ENCODE measurements at regions not wholly inside any gene's neighbourhood (a gene's known extent, or its start where the extent isn't known, plus 50 kb on each side); places are given as distances from the start of the nearest gene placed in this dataset.
"Not testable (repeated sequence)": the region's sequence is repeated elsewhere in the genome, so short reads cannot be mapped to it uniquely, and the experiment has no call there.

- no peak for DNase-seq
Measured at GRCh38 chr11:37370817-37371216, 772.8 kb upstream of the RAG2 start.

DNA sequence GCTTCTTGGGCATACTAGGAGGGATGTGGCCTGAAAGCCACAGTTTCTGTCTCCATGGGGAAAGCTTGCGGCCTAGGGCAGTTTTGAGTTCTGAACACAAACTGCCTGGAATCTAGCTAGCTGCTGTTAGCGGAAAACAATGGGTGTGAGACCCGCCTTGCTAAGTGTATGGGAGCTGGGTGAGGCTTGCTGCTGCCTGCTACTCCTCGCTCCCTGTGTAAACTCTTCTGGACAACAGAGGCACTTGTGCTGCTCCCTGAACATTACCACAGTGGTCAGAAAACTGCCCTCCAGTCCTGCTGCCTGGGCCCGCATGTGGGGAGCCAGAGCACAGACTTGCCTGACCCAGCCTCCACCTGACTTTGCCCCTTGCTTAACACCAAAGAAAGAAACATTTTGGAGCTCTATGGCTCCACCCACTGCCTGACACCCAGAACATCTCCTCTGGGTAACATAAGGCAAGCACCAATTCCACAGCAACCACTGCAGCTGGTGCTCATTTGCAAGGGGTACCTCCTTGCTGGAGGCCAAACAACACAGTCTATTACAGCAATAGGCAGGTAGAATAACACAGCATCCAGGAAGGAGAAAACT is 766.3 kb upstream of the RAG2 start:
- DNase-seq, result no peak

DNA sequence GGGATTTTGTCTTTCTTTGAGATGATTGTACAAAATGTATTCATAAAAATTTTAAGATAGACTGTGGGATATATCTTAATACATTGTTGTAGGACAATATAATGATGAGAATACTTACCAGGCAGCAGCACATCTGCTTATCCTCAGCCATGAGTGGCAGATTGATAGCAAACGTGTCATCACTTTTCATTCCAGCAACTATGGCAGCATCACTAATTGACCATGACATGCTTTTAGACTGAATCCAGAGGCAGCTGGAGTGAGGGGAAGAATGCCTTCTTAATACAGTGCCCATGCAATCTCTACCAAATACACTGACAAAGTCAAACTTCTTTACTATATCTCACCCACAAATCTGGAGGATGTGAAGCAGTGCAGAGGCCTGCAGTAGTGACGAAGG is 755.2 kb upstream of the RAG2 start:
- no peak for DNase-seq

DNA sequence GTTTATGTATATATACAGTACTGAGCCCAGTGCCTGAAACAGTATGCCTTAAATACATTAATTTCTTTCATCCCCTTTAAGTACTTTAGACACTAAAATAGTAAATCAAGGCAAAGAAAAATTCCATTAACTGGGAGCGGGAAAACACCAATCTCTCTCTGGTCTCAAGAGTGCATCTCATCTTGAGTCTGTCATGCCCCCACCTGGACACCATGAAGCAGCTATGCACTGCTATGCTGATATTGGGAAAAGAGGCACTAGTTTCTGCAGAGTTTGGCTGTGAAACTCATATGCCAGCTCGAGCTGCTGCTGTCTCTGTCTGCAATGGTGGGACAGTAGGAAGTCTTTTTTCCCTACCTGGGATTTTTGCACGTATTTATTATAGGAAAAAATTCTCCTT is 754.4 kb upstream of the RAG2 start:
- no peak for DNase-seq

- no peak for DNase-seq
Measured at GRCh38 chr11:37343290-37343689, 745.3 kb upstream of the RAG2 start.

- DNase-seq, result no peak
Measured at GRCh38 chr11:37336401-37336800, 738.4 kb upstream of the RAG2 start.

DNA sequence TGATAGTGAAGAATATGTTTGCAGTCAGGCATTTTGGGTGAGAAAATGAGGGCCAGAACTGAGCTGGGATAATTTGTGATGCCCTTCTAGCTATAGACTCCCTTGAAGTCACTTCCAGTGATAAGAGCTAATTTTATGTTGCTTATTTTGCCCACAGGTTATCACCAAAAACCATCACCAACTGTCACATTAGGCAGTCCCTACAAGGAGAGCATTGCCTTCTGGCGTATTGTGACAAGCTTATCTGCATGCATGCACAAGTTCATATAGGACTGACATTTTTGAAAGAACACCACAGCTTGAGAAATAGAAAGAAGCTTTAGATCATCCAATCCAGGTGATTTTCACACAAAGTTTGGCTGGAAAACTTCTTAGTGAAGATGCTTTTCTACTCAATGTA is 735.3 kb upstream of the RAG2 start:
- no peak for DNase-seq

- no peak for DNase-seq
Measured at GRCh38 chr11:37323843-37324242, 725.8 kb upstream of the RAG2 start.

DNA sequence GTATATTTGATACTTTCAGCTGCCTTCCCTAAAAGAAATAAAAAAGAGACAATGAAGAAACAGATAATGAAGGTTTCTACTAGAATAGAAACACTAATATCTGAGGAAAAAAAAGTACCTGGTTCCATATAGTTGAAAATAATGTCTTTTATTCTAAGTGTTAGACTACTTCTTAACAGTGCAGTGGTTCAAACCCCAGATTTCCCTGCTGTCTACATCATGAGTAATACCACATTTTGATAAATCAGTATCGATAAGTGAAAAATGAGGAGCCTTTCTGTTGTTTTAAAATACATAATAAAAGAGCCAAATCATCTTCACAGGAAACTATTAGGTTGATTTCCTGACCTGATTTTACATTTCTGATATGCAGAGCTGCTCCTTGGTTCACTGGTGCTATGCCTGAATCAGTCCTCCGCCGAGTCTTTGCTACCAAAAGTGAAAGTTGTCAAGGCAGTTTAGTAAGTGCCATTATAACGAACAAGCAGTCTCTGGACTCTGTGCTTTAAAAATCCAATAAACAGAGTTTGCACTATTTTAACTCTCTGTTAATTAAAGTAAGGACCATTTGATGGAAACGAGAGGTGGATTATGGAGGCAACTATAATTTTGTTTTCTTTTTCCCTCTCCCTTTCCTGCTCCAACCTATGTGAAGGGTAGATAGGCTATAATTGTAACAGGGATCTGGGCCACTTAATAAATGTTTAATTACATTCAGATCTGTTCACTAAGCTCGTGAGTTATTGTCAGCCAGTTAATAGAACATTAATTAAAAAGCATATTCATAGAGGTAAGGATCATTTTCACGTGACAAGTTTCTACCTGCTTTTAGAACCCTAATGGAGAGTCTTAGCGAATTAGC is 724.5 kb upstream of the RAG2 start:
- no peak for DNase-seq

- no peak for DNase-seq
Measured at GRCh38 chr11:37320921-37321320, 722.9 kb upstream of the RAG2 start.

DNA sequence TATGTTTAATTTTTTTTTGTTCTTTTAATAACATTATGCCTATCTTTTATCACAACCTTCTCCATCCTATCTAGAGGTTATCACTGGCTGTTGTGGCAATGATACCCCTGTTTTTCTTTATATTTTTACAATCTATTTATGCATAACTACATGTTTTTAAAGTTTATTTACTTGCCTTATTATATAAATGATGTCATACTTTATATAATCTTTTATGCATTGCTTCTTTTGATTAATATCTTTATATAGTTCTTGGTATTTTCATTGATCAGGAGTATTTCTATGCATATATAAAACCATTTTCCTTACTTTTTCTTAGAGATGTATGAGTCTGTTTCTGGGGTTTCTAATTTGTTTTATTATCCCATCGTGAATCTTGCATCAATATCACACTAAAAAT is 719.8 kb upstream of the RAG2 start:
- no peak for DNase-seq

DNA sequence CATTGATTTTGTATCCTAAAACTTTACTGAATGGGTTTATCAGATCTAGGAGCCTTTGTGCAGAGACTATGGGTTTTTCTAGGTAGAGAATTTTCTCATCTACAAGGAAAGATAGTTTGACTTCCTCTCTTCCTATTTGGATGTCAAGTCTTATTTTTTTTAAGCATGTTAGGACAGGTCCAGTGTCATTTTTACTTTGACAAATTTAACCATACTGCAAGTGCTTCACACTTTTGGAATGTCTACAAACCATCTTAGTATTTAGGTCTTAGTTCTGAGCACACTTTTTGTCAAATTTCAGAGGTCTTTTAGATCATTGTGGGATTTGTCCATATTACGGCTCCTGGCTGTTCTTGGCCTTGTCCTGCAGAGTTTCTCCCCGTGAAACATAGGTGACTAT is 715.2 kb upstream of the RAG2 start:
- no peak for DNase-seq

DNA sequence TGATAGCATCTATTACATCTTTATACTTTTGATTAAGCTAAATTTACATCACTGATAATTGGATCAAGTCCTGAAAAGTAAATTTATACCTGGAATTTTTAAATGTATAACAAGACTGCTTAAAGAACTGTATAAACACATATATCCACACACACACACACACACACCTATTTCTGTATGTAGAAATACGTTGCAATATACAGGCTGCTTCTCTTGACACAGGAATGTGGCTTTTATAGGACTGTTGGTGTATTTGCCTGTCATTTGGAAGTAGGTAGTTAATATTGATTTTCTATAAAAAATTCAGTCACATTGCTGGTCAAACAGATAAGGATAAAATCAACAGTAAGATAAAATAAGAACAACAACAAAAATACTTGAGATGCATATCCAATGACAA is 708.5 kb upstream of the RAG2 start:
- DNase-seq, result no peak

DNA sequence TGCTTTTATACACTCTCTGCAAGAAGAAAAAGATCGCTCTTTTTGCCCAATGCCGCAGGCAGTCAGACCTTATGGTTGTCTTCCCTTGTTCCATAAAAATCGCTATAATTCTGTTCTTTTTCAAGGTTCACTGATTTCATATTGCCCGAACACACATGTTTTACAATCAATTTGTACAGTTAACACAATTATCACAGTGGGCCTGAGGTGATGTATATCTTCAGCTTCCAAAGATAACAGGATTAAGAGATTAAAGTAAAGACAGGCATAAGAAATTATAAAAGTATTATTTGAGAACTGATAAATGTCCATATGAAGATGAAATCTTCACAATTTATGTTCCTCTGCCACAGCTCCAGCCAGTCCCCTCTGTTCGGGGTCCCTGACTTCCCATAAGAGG is 703.4 kb upstream of the RAG2 start:
- not testable (repeated sequence) for DNase-seq

GRCh38 chr11:37298173-37298572 is 700.1 kb upstream of the RAG2 start:
- no peak for DNase-seq

- no peak for DNase-seq
Measured at GRCh38 chr11:37286890-37287289, 688.9 kb upstream of the RAG2 start.

- DNase-seq, result no peak
Measured at GRCh38 chr11:37282367-37282766, 684.3 kb upstream of the RAG2 start.

GRCh38 chr11:37280200-37280599 is 682.2 kb upstream of the RAG2 start:
- DNase-seq, result no peak

DNA sequence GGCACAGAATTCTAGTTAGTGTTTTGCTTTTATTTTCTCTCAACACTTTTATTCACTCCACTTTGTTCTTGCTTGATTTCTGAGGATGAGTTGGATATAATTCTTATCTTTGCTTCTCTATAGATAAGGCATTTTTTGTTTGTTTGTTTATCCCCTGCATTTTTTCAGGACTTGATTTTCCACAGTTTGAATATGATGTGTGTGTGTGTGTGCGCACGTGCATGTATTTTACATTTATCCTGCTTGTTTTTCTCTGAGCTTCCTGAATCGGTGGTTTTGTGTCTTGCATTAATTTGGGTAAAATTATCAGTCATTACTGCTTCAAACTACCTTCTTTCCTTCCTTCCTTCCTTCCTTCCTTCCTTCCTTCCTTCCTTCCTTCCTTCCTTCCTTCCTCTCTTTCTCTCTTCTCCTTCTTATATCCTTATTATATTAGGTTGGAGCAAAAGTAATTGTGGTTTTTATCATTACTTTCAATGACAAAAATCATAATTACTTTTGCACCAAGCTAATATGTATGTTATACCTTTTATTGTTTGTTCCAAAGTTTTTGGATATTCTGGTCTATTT is 679.9 kb upstream of the RAG2 start:
- DNase-seq, result no peak

DNA sequence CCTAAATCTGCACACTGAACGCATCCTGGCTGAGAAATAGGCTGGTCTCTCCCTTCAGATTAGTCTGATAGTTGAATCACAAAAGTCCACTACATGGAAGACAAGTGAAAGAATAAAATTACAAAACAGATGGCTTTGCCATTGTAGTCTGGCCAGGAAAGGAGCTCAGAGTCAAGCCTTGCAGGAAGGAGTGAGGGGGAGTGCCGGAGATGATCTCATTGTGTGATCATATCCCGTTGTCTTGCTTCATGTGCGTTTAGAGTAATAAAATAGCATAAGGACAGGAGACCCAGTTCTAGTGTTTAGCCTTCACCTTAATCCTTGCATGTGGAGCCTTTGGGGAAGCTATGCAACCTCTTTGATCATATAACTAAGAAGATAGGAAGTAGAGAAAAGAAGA is 666.7 kb upstream of the RAG2 start:
- DNase-seq, result no peak

DNA sequence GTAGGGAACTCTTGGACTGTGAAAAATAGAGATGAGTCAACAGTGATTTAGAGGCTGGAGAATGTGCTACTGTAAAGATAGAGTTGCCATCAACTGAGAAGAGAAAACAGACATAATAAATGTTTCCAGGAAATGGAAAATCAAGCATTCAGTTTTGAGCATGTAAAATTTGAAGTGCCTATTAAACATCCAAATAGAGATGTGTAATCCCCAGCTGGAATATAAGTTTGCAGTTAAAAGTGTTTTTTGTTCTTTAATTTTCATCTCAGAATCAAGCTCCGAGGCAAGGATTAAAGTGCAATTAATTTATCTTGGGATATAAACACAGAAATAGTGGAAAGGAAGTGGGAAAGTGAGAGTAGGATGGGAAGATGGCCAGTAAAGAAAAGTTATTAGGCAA is 666.0 kb upstream of the RAG2 start:
- DNase-seq, result no peak

DNA sequence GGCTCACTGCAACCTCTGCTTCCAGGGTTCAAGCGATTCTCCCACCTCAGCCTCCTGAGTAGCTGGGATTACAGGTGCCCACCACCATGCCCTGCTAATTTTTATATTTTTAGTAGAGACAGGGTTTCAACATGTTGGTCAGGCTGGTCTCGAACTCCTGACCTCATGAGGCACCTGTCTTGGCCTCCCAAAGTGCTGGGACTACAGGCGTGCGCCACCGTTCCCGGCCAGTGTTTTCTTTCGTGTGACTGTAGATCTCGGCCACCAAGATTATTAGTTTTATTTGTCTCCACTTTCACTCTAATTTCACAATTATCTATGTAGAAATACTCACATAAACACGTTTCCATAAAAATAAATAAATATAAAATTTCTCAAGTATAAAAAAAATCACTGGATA is 665.4 kb upstream of the RAG2 start:
- not testable (repeated sequence) for DNase-seq

GRCh38 chr11:37259734-37260133 is 661.7 kb upstream of the RAG2 start:
- no peak for DNase-seq

DNA sequence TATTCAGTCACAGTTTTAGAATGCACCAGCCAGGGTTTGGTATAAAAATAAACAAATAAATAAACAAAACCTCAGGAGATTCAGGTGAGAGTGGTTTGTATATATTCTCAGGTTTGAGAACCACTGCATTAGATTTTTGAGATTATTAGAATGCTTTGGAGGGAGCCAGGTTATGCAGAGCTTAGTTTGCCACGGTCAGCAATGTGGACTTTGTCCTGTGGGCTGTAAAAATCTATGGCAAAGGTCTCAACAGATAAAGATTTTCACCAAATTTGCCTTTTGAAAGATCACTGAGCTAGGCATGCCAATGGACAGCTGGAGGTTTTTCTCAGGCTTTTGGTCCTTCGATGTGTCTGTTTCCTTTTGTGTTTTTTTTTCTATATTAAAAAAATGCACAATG is 650.1 kb upstream of the RAG2 start:
- no peak for DNase-seq
